ENCODE measurements at regions not wholly inside any gene's neighbourhood (a gene's known extent, or its start where the extent isn't known, plus 50 kb on each side); places are given as distances from the start of the nearest gene placed in this dataset.

GRCh38 chr10:2858452-2858851, 208.9 kb upstream of the PFKP start:
- Histone ChIP-seq H3K79me2 (ENCODE audit: low read length) (no peaks in the 10 kb centered on the region), H3F3A (ENCODE audit: low read length, unreplicated experiment) (no peaks in the 10 kb centered on the region), H3K4me3 (ENCODE audit: low read length) (no peak overlapping the region), H3K9me3 (ENCODE audit: low read length) (no peaks in the 10 kb centered on the region), H4K20me1 (ENCODE audit: low read length) (no peaks in the 10 kb centered on the region), H3K36me3 (ENCODE audit: low read depth, low read length) (no peaks in the 10 kb centered on the region), H2AFZ (ENCODE audit: low read length) (no peak overlapping the region), H3K9me2 (replicated peaks; ENCODE audit: low read length) (no peaks in the 10 kb centered on the region), H3K4me2 (ENCODE audit: low read length) (no peak overlapping the region), H3K4me1 (ENCODE audit: insufficient read depth, low read length) (no peaks in the 10 kb centered on the region), H3K27me3 (ENCODE audit: low read length) (no peaks in the 10 kb centered on the region; the same call in 1 of the 2 replicates), H3K27ac (ENCODE audit: low read length) (no peak overlapping the region), H3K9ac (ENCODE audit: low read length) (no peak overlapping the region)
- ChIA-PET POLR2A (ENCODE audit: unreplicated experiment) (no interaction called here), CTCF (no interaction called here)
- no TSS peak for BruUV-seq (replicated peaks)
- DNase-seq (no peak), ATAC-seq (no peak)
- TF ChIP-seq EZH2 (IDR thresholded peaks at IDR 0.05; ENCODE audit: low read length, unreplicated experiment) (no peak), CTCF (conservative IDR thresholded peaks at IDR 0.05; ENCODE audit: low read depth, low read length) (no peak), EZH2phosphoT487 (IDR thresholded peaks at IDR 0.05; ENCODE audit: borderline replicate concordance, low read length) (no peak)
- intact Hi-C loops (cut with micrococcal nuclease): no loop called here

DNA sequence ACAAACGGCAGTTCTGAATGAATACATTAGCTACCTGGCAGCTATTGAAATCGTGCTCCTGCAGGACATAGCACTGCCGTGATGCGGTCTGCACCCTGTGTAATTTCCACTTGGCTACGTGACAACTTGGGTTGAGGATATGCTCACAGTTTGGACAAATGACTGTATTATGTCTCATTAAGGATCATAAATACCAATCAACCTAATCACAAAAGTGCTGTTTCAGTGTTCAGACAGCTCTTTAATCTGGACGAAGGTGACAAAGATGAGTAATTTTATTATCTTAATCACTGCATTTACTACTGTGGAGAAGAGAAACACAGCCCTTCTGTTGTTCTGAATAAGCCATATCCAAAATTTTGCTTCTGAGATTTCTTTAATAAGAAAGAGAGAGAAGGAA, 210.8 kb upstream of the PFKP start:
- no peaks in the 10 kb centered on the region for H3K9me2 ChIP-seq (replicated peaks; ENCODE audit: low read length)
- H3K4me3 ChIP-seq (ENCODE audit: low read length): no peak overlapping the region
- no peak overlapping the region for H3K9ac ChIP-seq (ENCODE audit: low read length)
- CTCF ChIA-PET: no interaction called here
- intact Hi-C loops (cut with micrococcal nuclease): no loop called here
- H3K9me3 ChIP-seq (ENCODE audit: low read length): no peaks in the 10 kb centered on the region
- TF ChIP-seq CTCF (conservative IDR thresholded peaks at IDR 0.05; ENCODE audit: low read depth, low read length) (no peak), EZH2 (IDR thresholded peaks at IDR 0.05; ENCODE audit: low read length, unreplicated experiment) (no peak), EZH2phosphoT487 (IDR thresholded peaks at IDR 0.05; ENCODE audit: borderline replicate concordance, low read length) (no peak)
- ATAC-seq: no peak; the same call in 1 of the 2 replicates
- no peak overlapping the region for H3K4me2 ChIP-seq (ENCODE audit: low read length)
- no peak overlapping the region for H3K27ac ChIP-seq (ENCODE audit: low read length)
- no peak overlapping the region for H2AFZ ChIP-seq (ENCODE audit: low read length)
- H3K4me1 ChIP-seq (ENCODE audit: insufficient read depth, low read length): no peaks in the 10 kb centered on the region
- H4K20me1 ChIP-seq (ENCODE audit: low read length): no peaks in the 10 kb centered on the region
- DNase-seq: no peak
- no peaks in the 10 kb centered on the region for H3K79me2 ChIP-seq (ENCODE audit: low read length)
- H3K27me3 ChIP-seq (ENCODE audit: low read length): no peaks in the 10 kb centered on the region; the same call in 1 of the 2 replicates
- H3K36me3 ChIP-seq (ENCODE audit: low read depth, low read length): no peaks in the 10 kb centered on the region
- POLR2A ChIA-PET (ENCODE audit: unreplicated experiment): no interaction called here
- no TSS peak for BruUV-seq (replicated peaks)
- no peaks in the 10 kb centered on the region for H3F3A ChIP-seq (ENCODE audit: low read length, unreplicated experiment)

- DNase-seq (no peak), ATAC-seq (no peak)
- intact Hi-C loops (cut with micrococcal nuclease): no loop called here
- TF ChIP-seq CTCF (conservative IDR thresholded peaks at IDR 0.05; ENCODE audit: low read depth, low read length) (no peak), EZH2phosphoT487 (IDR thresholded peaks at IDR 0.05; ENCODE audit: borderline replicate concordance, low read length) (no peak), EZH2 (IDR thresholded peaks at IDR 0.05; ENCODE audit: low read length, unreplicated experiment) (no peak)
- H3K9ac ChIP-seq (ENCODE audit: low read length): no peak overlapping the region
- H3K9me2 ChIP-seq (replicated peaks; ENCODE audit: low read length): no peaks in the 10 kb centered on the region
- no peaks in the 10 kb centered on the region for H3K36me3 ChIP-seq (ENCODE audit: low read depth, low read length)
- BruUV-seq (replicated peaks): no TSS peak
- no peaks in the 10 kb centered on the region for H3K9me3 ChIP-seq (ENCODE audit: low read length)
- no peaks in the 10 kb centered on the region for H3K79me2 ChIP-seq (ENCODE audit: low read length)
- no peaks in the 10 kb centered on the region for H3F3A ChIP-seq (ENCODE audit: low read length, unreplicated experiment)
- POLR2A ChIA-PET (ENCODE audit: unreplicated experiment): no interaction called here
- H3K4me2 ChIP-seq (ENCODE audit: low read length): no peak overlapping the region
- no peak overlapping the region for H2AFZ ChIP-seq (ENCODE audit: low read length)
- no peaks in the 10 kb centered on the region for H3K4me1 ChIP-seq (ENCODE audit: insufficient read depth, low read length)
- no peak overlapping the region for H3K4me3 ChIP-seq (ENCODE audit: low read length)
- H3K27ac ChIP-seq (ENCODE audit: low read length): no peak overlapping the region
- no peaks in the 10 kb centered on the region for H4K20me1 ChIP-seq (ENCODE audit: low read length)
- CTCF ChIA-PET: interaction anchor here (0.7 kb wide), 1 partner anchor 219 kb away, joined by 3 read pairs; no protein-coding TSS in a partner anchor
- H3K27me3 ChIP-seq (ENCODE audit: low read length): no peaks in the 10 kb centered on the region; the same call in 1 of the 2 replicates
These were observed 214.6 kb upstream of the PFKP start for GRCh38 chr10:2852574-2853323.

Data from PC-3 (cell line).